ENCODE measurements at regions not wholly inside any gene's neighbourhood (a gene's known extent, or its start where the extent isn't known, plus 50 kb on each side); places are given as distances from the start of the nearest gene placed in this dataset.

DNA sequence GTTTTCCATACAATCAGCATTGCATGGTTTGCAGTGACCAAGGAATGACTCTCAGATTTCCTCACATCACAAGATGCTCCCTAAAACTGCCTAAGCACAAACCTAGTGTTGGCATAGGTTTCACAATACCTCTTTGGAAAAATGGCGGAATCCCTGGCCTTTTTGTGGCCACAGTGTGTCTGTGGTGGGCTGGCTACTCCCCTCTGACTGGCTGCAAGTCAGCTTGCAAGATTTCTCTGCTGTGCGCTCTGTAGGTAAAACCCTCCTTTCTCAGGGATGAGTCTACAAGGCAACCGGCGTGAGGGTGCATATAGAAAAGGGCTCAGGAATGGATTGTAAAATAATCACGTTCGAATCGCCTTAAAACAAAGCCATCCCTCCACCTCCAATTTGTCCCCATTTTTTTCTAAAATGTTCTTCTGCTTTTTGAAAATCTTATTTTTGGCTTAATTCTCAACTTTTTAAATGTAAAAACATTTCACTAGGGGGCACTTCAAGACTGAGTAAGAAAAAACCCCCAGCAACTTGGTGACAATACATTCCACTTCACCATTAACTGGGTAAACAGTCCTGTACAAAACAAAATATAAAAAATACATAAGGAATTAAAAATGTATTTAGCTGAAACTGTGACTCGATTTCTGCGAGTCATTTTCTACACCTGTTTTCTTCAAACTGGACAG is 235.6 kb downstream of the STIM2 start:
- H3K4me1 ChIP-seq (ENCODE audit: insufficient read depth) = no peaks in the 10 kb centered on the region
- no peak overlapping the region for H3K27ac ChIP-seq
- in situ Hi-C loops (cut with MboI) = no loop called here
- peak; percentile 17 for DNase-seq
- no peak overlapping the region for H3K9ac ChIP-seq
- no peaks in the 10 kb centered on the region for H3F3A ChIP-seq (ENCODE audit: insufficient read depth)
- TF ChIP-seq EZH2 (IDR thresholded peaks at IDR 0.05; ENCODE audit: insufficient read depth, poor library complexity, severe bottlenecking) (no peak), EZH2phosphoT487 (IDR thresholded peaks at IDR 0.05; ENCODE audit: insufficient read depth, low read depth) (no peak)
- H3K27me3 ChIP-seq (replicated peaks; ENCODE audit: insufficient read depth) = peaks cover 4% of the 10 kb centered on the region
- H3K79me2 ChIP-seq (ENCODE audit: insufficient read depth) = no peaks in the 10 kb centered on the region
- no peak overlapping the region for H3K4me2 ChIP-seq (ENCODE audit: unreplicated experiment)
- H3K9me2 ChIP-seq (ENCODE audit: insufficient read depth) = no peaks in the 10 kb centered on the region
- no peaks in the 10 kb centered on the region for H3K36me3 ChIP-seq (ENCODE audit: low read depth)
- H2AFZ ChIP-seq = no peak overlapping the region
- no peak overlapping the region for H3K4me3 ChIP-seq
- H4K20me1 ChIP-seq (ENCODE audit: insufficient read depth) = no peaks in the 10 kb centered on the region
- 59 to 63% methylated on average over 9 of the region's 9 CpGs for WGBS, 2 experiments (ENCODE audit: low coverage in 1 of 2, low lambda C conversion rate in 2 of 2, missing lambda C conversion rate in 2 of 2)
- H3K9me3 ChIP-seq (ENCODE audit: low read depth) = no peaks in the 10 kb centered on the region

DNA sequence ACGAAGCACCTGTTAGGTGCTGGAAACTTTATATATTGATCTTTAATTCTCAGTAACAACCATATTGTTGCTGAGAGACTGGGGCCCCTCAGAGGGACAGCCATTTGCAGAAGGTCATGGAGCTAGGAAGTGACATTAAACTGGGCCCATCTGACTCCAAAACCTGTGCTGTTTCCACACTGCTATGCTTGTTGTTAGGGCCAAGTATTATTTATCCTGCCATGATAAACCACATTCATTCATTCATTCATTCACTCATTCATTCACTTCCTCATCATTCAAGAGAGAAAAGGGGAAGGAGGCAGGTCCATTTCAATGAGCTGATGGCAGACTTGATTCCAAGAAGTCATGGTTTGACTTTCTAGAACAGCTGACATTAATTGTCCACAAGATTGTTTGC is 237.4 kb downstream of the STIM2 start:
- H3K9me3 ChIP-seq (ENCODE audit: low read depth) = no peaks in the 10 kb centered on the region
- H3K4me2 ChIP-seq (ENCODE audit: unreplicated experiment) = no peak overlapping the region
- WGBS, 2 experiments (ENCODE audit: low coverage in 1 of 2, low lambda C conversion rate in 2 of 2, missing lambda C conversion rate in 2 of 2) = 7 to 10% methylated on average over 1 of the region's 1 CpG
- H3K36me3 ChIP-seq (ENCODE audit: low read depth) = no peaks in the 10 kb centered on the region
- in situ Hi-C loops (cut with MboI) = no loop called here
- peaks cover 4% of the 10 kb centered on the region for H3K27me3 ChIP-seq (replicated peaks; ENCODE audit: insufficient read depth)
- no peaks in the 10 kb centered on the region for H4K20me1 ChIP-seq (ENCODE audit: insufficient read depth)
- no peaks in the 10 kb centered on the region for H3K9me2 ChIP-seq (ENCODE audit: insufficient read depth)
- no peaks in the 10 kb centered on the region for H3K4me1 ChIP-seq (ENCODE audit: insufficient read depth)
- no peak overlapping the region for H3K9ac ChIP-seq
- no peak overlapping the region for H2AFZ ChIP-seq
- H3K27ac ChIP-seq = no peak overlapping the region
- H3F3A ChIP-seq (ENCODE audit: insufficient read depth) = no peaks in the 10 kb centered on the region
- no peak for DNase-seq
- TF ChIP-seq EZH2phosphoT487 (IDR thresholded peaks at IDR 0.05; ENCODE audit: insufficient read depth, low read depth) = no peak
- TF ChIP-seq EZH2 (IDR thresholded peaks at IDR 0.05; ENCODE audit: insufficient read depth, poor library complexity, severe bottlenecking) = no peak
- H3K79me2 ChIP-seq (ENCODE audit: insufficient read depth) = no peaks in the 10 kb centered on the region
- H3K4me3 ChIP-seq = no peak overlapping the region

GRCh38 chr4:27100713-27101112 is 240.1 kb downstream of the STIM2 start:
- H3K79me2 ChIP-seq (ENCODE audit: insufficient read depth) = no peaks in the 10 kb centered on the region
- H3K9ac ChIP-seq = no peak overlapping the region
- H3F3A ChIP-seq (ENCODE audit: insufficient read depth) = no peaks in the 10 kb centered on the region
- no peaks in the 10 kb centered on the region for H3K9me3 ChIP-seq (ENCODE audit: low read depth)
- H3K4me3 ChIP-seq = no peak overlapping the region
- H3K4me1 ChIP-seq (ENCODE audit: insufficient read depth) = no peaks in the 10 kb centered on the region
- H3K4me2 ChIP-seq (ENCODE audit: unreplicated experiment) = no peak overlapping the region
- H2AFZ ChIP-seq = no peak overlapping the region
- no peak overlapping the region for H3K27ac ChIP-seq
- no peaks in the 10 kb centered on the region for H4K20me1 ChIP-seq (ENCODE audit: insufficient read depth)
- DNase-seq = no peak
- H3K9me2 ChIP-seq (ENCODE audit: insufficient read depth) = no peaks in the 10 kb centered on the region
- in situ Hi-C loops (cut with MboI) = no loop called here
- no peak for TF ChIP-seq EZH2 (IDR thresholded peaks at IDR 0.05; ENCODE audit: insufficient read depth, poor library complexity, severe bottlenecking)
- no peak for TF ChIP-seq EZH2phosphoT487 (IDR thresholded peaks at IDR 0.05; ENCODE audit: insufficient read depth, low read depth)
- peaks cover 4% of the 10 kb centered on the region for H3K27me3 ChIP-seq (replicated peaks; ENCODE audit: insufficient read depth)
- WGBS, 2 experiments (ENCODE audit: low coverage in 1 of 2, low lambda C conversion rate in 2 of 2, missing lambda C conversion rate in 2 of 2) = 45 to 53% methylated on average over 10 of the region's 10 CpGs
- H3K36me3 ChIP-seq (ENCODE audit: low read depth) = no peaks in the 10 kb centered on the region

DNA sequence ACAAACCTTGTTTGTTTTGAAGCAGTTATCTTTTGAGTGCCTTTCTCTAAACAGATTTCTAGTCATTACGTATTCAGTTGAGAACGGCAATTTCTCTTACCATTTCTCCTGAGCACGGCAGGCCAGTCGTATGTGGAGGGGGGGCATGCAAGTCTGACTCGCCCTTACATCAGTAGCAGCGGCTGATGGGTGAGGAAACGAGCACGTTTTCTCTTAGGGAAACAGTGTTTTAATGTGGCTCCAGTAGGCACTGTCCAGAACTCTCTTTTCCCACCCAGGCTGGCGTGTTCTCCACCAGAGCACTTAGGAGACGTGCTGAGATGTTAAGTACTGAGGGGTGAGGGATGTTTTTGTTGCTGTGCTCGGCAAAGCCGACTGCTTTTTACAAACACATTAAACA is 240.5 kb downstream of the STIM2 start:
- Histone ChIP-seq H3K4me3 (no peak overlapping the region), H3K27me3 (replicated peaks; ENCODE audit: insufficient read depth) (peaks cover 4% of the 10 kb centered on the region), H3K9me3 (ENCODE audit: low read depth) (no peaks in the 10 kb centered on the region), H3K4me1 (ENCODE audit: insufficient read depth) (no peaks in the 10 kb centered on the region), H3K79me2 (ENCODE audit: insufficient read depth) (no peaks in the 10 kb centered on the region), H3K36me3 (ENCODE audit: low read depth) (no peaks in the 10 kb centered on the region), H3K9me2 (ENCODE audit: insufficient read depth) (no peaks in the 10 kb centered on the region), H3F3A (ENCODE audit: insufficient read depth) (no peaks in the 10 kb centered on the region), H3K4me2 (ENCODE audit: unreplicated experiment) (no peak overlapping the region), H4K20me1 (ENCODE audit: insufficient read depth) (no peaks in the 10 kb centered on the region), H3K9ac (no peak overlapping the region), H2AFZ (no peak overlapping the region), H3K27ac (no peak overlapping the region)
- in situ Hi-C loops (cut with MboI) = no loop called here
- TF ChIP-seq EZH2phosphoT487 (IDR thresholded peaks at IDR 0.05; ENCODE audit: insufficient read depth, low read depth) = no peak
- no peak for TF ChIP-seq EZH2 (IDR thresholded peaks at IDR 0.05; ENCODE audit: insufficient read depth, poor library complexity, severe bottlenecking)
- WGBS, 2 experiments (ENCODE audit: low coverage in 1 of 2, low lambda C conversion rate in 2 of 2, missing lambda C conversion rate in 2 of 2) = 46 to 56% methylated on average over 12 of the region's 12 CpGs
- no peak for DNase-seq
